ENCODE measurements at regions not wholly inside any gene's neighbourhood (a gene's known extent, or its start where the extent isn't known, plus 50 kb on each side); places are given as distances from the start of the nearest gene placed in this dataset.
A peak's percentile ranks its signal among the peaks of the same experiment; 100 is the strongest.

- H3K79me2 ChIP-seq (ENCODE audit: insufficient read depth, low read length): no peaks in the 10 kb centered on the region
- H2BK20ac ChIP-seq (ENCODE audit: low read depth, low read length, poor library complexity, severe bottlenecking): no peak overlapping the region
- H3K9ac ChIP-seq (ENCODE audit: extremely low read depth, insufficient read length, low read length): no peak overlapping the region
- no peaks in the 10 kb centered on the region for H3K27me3 ChIP-seq (ENCODE audit: insufficient read depth, low read length)
- TF ChIP-seq CTCF (conservative IDR thresholded peaks at IDR 0.05): no peak
- no peak overlapping the region for H4K8ac ChIP-seq (replicated peaks; ENCODE audit: insufficient read length, low read depth, low read length)
- WGBS (ENCODE audit: extremely low coverage, insufficient read length, low lambda C conversion rate): no CpG with 5 or more reads among the region's 2 CpGs
- DNase-seq: no peak
- peak overlapping the region; percentile 92 for H3K27ac ChIP-seq (ENCODE audit: insufficient read length, low read depth, low read length)
- no peak overlapping the region for H2BK12ac ChIP-seq (ENCODE audit: insufficient read length, low read depth, low read length)
- Mint-ChIP-seq H3K4me3 (no peak overlapping the region), H3K27me3 (ENCODE audit: low read depth) (peaks cover 4% of the 10 kb centered on the region), H3K36me3 (ENCODE audit: insufficient read depth in 1 of 3, low read depth in 3 of 3) (peaks cover 37 to 60% (median 46%) of the 10 kb centered on the region in 3 experiments), H3K9me3 (peaks cover 48 to 58% of the 10 kb centered on the region in 2 experiments), H3K27ac (peak overlapping the region; percentile 97 to 98 (median 97)), H3K4me1 (peaks cover 38% of the 10 kb centered on the region in 2 experiments)
- H4K20me1 ChIP-seq (ENCODE audit: control insufficient read depth, insufficient read depth, insufficient read length): no peaks in the 10 kb centered on the region
- H3K4ac ChIP-seq (ENCODE audit: low read depth, low read length): no peak overlapping the region
- no peak overlapping the region for H3K18ac ChIP-seq (ENCODE audit: insufficient read length, low read depth, low read length)
- H3K23ac ChIP-seq (ENCODE audit: insufficient read length, low read depth, low read length): no peak overlapping the region
- H3K9me3 ChIP-seq (ENCODE audit: control insufficient read depth, low read depth, low read length): peaks cover 18% of the 10 kb centered on the region
- no peak overlapping the region for H3K56ac ChIP-seq (ENCODE audit: insufficient read length, low read depth, low read length)
- no peak overlapping the region for H4K91ac ChIP-seq (ENCODE audit: insufficient read length, low read depth, low read length)
- no peak overlapping the region for H4K5ac ChIP-seq (ENCODE audit: insufficient read length, low read depth, low read length)
- no peak overlapping the region for H3T11ph ChIP-seq (ENCODE audit: low read length)
- H3K23me2 ChIP-seq (ENCODE audit: insufficient read length, low read depth, low read length, poor library complexity, severe bottlenecking): no peaks in the 10 kb centered on the region
- H3K79me1 ChIP-seq (ENCODE audit: insufficient read depth, low read depth, low read length, poor library complexity, severe bottlenecking): no peaks in the 10 kb centered on the region
- H2BK120ac ChIP-seq (ENCODE audit: low read depth, low read length, poor library complexity, severe bottlenecking): no peak overlapping the region
- H2BK15ac ChIP-seq (ENCODE audit: low read depth, low read length): no peak overlapping the region
- H3K14ac ChIP-seq (ENCODE audit: insufficient read depth, low read length): no peak overlapping the region
- H2AFZ ChIP-seq (ENCODE audit: low read length): no peak overlapping the region
- no peak overlapping the region for H2BK5ac ChIP-seq (ENCODE audit: insufficient read length, low read length)
- no peak overlapping the region for H2AK5ac ChIP-seq (ENCODE audit: insufficient read length, low read length)
- H3K4me1 ChIP-seq (ENCODE audit: insufficient read depth, low read length): no peaks in the 10 kb centered on the region; the same call in 1 of the 2 replicates
- H3K4me2 ChIP-seq (ENCODE audit: insufficient read depth, insufficient read length, low read length): no peak overlapping the region
Observed at GRCh38 chr1:185645162-185645640, 89.0 kb upstream of the HMCN1 start.

Measured in H9 (cell line).